Peyer's patch (tissue), 4 donors: ENCODE measurements at regions not wholly inside any gene's neighbourhood (a gene's known extent, or its start where the extent isn't known, plus 50 kb on each side); places are given as distances from the start of the nearest gene placed in this dataset.

ENCODE experiments used
- POLR2A ChIP-seq, 2 donors: fragments of 450-650 bp; IDR thresholded peaks; one replicate each; pipeline ENCODE4 v1.5.1; 2017; ENCODE audit warnings: antibody characterized with exemption in 2 of 2, mild to moderate bottlenecking in 2 of 2, moderate library complexity in 2 of 2
- TF ChIP-seq, protein P1 (sequence below), 6 experiments: fragments of 450-650 bp in 4 of 6; fragments of 200-600 bp in 2 of 6; sonication (generic) in 1 of 6; IDR thresholded peaks; one replicate each; pipeline ENCODE4 v1.5.1; 2017 to 2019; ENCODE audit warnings: antibody characterized with exemption in 6 of 6, mild to moderate bottlenecking in 3 of 6, moderate library complexity in 1 of 6

DNA sequence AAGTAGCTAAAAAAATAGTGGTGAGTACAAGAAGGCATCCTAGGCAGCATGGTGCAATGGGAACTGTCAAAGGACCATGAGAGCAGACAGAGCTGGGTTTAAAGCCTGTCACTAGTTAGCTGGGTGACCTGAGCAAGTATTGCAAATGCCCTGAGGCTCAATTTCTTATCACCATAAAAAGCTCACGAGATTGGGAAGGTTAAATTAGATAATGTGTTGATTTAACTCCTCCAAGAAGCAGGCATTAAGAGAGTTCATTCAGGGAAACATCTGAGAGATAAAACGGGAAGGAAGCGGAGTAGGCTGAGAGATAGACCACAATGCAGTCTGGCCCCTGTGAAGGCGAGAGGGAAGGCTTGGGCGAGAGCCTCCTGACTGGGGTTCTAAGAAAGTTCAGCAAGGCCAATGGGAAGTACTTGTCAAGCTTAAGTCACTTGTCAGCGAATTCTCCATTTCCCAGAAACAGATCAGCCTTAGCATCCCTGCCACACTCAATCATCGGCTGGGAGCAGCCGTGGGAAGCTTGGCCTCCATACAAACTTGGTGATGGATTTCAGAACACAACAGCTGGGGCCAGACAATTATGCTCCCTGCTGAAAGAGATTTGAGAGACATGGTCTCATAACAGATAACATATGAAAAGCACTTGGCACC is 105.5 kb downstream of the POU4F1 start:
- no peak for TF ChIP-seq POLR2A (IDR thresholded peaks at IDR 0.05)
- TF ChIP-seq, protein P1, sequence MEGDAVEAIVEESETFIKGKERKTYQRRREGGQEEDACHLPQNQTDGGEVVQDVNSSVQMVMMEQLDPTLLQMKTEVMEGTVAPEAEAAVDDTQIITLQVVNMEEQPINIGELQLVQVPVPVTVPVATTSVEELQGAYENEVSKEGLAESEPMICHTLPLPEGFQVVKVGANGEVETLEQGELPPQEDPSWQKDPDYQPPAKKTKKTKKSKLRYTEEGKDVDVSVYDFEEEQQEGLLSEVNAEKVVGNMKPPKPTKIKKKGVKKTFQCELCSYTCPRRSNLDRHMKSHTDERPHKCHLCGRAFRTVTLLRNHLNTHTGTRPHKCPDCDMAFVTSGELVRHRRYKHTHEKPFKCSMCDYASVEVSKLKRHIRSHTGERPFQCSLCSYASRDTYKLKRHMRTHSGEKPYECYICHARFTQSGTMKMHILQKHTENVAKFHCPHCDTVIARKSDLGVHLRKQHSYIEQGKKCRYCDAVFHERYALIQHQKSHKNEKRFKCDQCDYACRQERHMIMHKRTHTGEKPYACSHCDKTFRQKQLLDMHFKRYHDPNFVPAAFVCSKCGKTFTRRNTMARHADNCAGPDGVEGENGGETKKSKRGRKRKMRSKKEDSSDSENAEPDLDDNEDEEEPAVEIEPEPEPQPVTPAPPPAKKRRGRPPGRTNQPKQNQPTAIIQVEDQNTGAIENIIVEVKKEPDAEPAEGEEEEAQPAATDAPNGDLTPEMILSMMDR (IDR thresholded peaks at IDR 0.05), result no peak
